ENCODE measurements at regions not wholly inside any gene's neighbourhood (a gene's known extent, or its start where the extent isn't known, plus 50 kb on each side); places are given as distances from the start of the nearest gene placed in this dataset.

GRCh38 chr21:35268817-35269216 lies 219.7 kb upstream of the RUNX1 start:
- in situ Hi-C loops (cut with HindIII; ENCODE audit: extremely low pct_ligation_motif_present, low pct_unique_long_range_greater_than_20kb) (no loop called here), intact Hi-C loops (cut with micrococcal nuclease; ENCODE audit: unreplicated experiment) (no loop called here)
- no peak for ATAC-seq
- no peak overlapping the region for H3K27ac ChIP-seq (ENCODE audit: extremely low read length, insufficient read depth, low read length)
- no peak overlapping the region for H3K4me2 ChIP-seq (ENCODE audit: low read depth, low read length)
- no peak for FAIRE-seq
- H3K9ac ChIP-seq (ENCODE audit: insufficient read depth, low read depth, low read length), result no peak overlapping the region
- no peak for DNase-seq (ENCODE audit: low spot score)
- no TSS peak for BruUV-seq (replicated peaks)
- no peaks in the 10 kb centered on the region for H3K9me3 ChIP-seq (ENCODE audit: low read length)
- ChIA-PET CTCF (ENCODE audit: low intra/inter-chr PET ratio, low total read pairs) (no interaction called here), POLR2A (no interaction called here)
- H3K27me3 ChIP-seq (ENCODE audit: control insufficient read depth in 1 of 2, insufficient read depth in 2 of 2, low read length in 2 of 2), result no peaks in the 10 kb centered on the region
- no peak overlapping the region for H3K4me3 ChIP-seq (replicated peaks in 1 of 3; ENCODE audit: insufficient read depth in 1 of 3, low read depth in 2 of 3, low read length in 3 of 3)
- WGBS (ENCODE audit: low lambda C conversion rate), result 30% methylated on average over 4 of the region's 4 CpGs
- TF ChIP-seq YEATS4 (CRISPR knock-in tag; IDR thresholded peaks at IDR 0.05; ENCODE audit: borderline replicate concordance), result no peak
- no peak for TF ChIP-seq SNAPC2 (CRISPR knock-in tag; IDR thresholded peaks at IDR 0.05)
- TF ChIP-seq BHLHE40 (IDR thresholded peaks at IDR 0.05; ENCODE audit: low read length), result no peak
- TF ChIP-seq FUBP1 (CRISPR knock-in tag; IDR thresholded peaks at IDR 0.05; ENCODE audit: borderline replicate concordance), result no peak
- TF ChIP-seq SCMH1 (CRISPR knock-in tag; IDR thresholded peaks at IDR 0.05; ENCODE audit: borderline replicate concordance), result no peak
- no peak for TF ChIP-seq ZSCAN31 (CRISPR knock-in tag; IDR thresholded peaks at IDR 0.05; ENCODE audit: low read depth)
- no peak for TF ChIP-seq ZNF558 (CRISPR knock-in tag; IDR thresholded peaks at IDR 0.05; ENCODE audit: borderline replicate concordance)
- TF ChIP-seq SALL1 (CRISPR knock-in tag; IDR thresholded peaks at IDR 0.05), result no peak
- no peak overlapping the region for H2AFZ ChIP-seq (ENCODE audit: low read length)
- H3K79me2 ChIP-seq (ENCODE audit: insufficient read depth, low read length), result no peaks in the 10 kb centered on the region
- no peaks in the 10 kb centered on the region for H3K36me3 ChIP-seq (replicated peaks in 1 of 2; ENCODE audit: control insufficient read depth in 1 of 2, insufficient read depth in 2 of 2, low read length in 2 of 2)
- H3K4me1 ChIP-seq (ENCODE audit: insufficient read depth, low read length), result no peaks in the 10 kb centered on the region
- no peaks in the 10 kb centered on the region for H4K20me1 ChIP-seq (ENCODE audit: insufficient read depth, low read length)

- no peaks in the 10 kb centered on the region for H3K79me2 ChIP-seq (ENCODE audit: insufficient read depth, low read length)
- in situ Hi-C loops (cut with HindIII; ENCODE audit: extremely low pct_ligation_motif_present, low pct_unique_long_range_greater_than_20kb), result no loop called here
- H3K4me2 ChIP-seq (ENCODE audit: low read depth, low read length), result no peak overlapping the region
- FAIRE-seq (no peak), DNase-seq (ENCODE audit: low spot score) (no peak), ATAC-seq (no peak)
- H3K4me1 ChIP-seq (ENCODE audit: insufficient read depth, low read length), result no peaks in the 10 kb centered on the region
- H3K9me3 ChIP-seq (ENCODE audit: low read length), result no peaks in the 10 kb centered on the region
- H3K9ac ChIP-seq (ENCODE audit: insufficient read depth, low read depth, low read length), result no peak overlapping the region
- intact Hi-C loops (cut with micrococcal nuclease; ENCODE audit: unreplicated experiment), result no loop called here
- H3K27me3 ChIP-seq (ENCODE audit: control insufficient read depth in 1 of 2, insufficient read depth in 2 of 2, low read length in 2 of 2), result no peaks in the 10 kb centered on the region
- H3K36me3 ChIP-seq (replicated peaks in 1 of 2; ENCODE audit: control insufficient read depth in 1 of 2, insufficient read depth in 2 of 2, low read length in 2 of 2), result no peaks in the 10 kb centered on the region
- WGBS (ENCODE audit: low lambda C conversion rate), result 10% methylated on average over 1 of the region's 1 CpG
- ChIA-PET CTCF (ENCODE audit: low intra/inter-chr PET ratio, low total read pairs) (no interaction called here), POLR2A (no interaction called here)
- no peak overlapping the region for H2AFZ ChIP-seq (ENCODE audit: low read length)
- no peak overlapping the region for H3K27ac ChIP-seq (ENCODE audit: extremely low read length, insufficient read depth, low read length)
- H3K4me3 ChIP-seq (replicated peaks in 1 of 3; ENCODE audit: insufficient read depth in 1 of 3, low read depth in 2 of 3, low read length in 3 of 3), result no peak overlapping the region
- no peaks in the 10 kb centered on the region for H4K20me1 ChIP-seq (ENCODE audit: insufficient read depth, low read length)
- BruUV-seq (replicated peaks), result no TSS peak
- TF ChIP-seq ESRRA (CRISPR knock-in tag; IDR thresholded peaks at IDR 0.05; ENCODE audit: low read depth) (no peak), TARDBP (CRISPR knock-in tag; IDR thresholded peaks at IDR 0.05) (no peak), TERF1 (CRISPR knock-in tag; IDR thresholded peaks at IDR 0.05) (no peak), SP5 (CRISPR knock-in tag; IDR thresholded peaks at IDR 0.05; ENCODE audit: borderline replicate concordance, low read depth) (no peak), ZNF720 (CRISPR knock-in tag; IDR thresholded peaks at IDR 0.05) (no peak), ZNF775 (CRISPR knock-in tag; IDR thresholded peaks at IDR 0.05; ENCODE audit: borderline replicate concordance) (no peak), RFX5 (IDR thresholded peaks at IDR 0.05; ENCODE audit: low read depth, low read length) (no peak), LRRFIP1 (CRISPR knock-in tag; conservative IDR thresholded peaks at IDR 0.05) (no peak)
These were observed 219.2 kb upstream of the RUNX1 start for GRCh38 chr21:35268261-35268660.

Data from HepG2 (cell line).